Activated CD8-positive, alpha-beta memory T cell treated with anti-CD3 and anti-CD28 coated beads for 4 hours (primary cell): ENCODE measurements at regions not wholly inside any gene's neighbourhood (a gene's known extent, or its start where the extent isn't known, plus 50 kb on each side); places are given as distances from the start of the nearest gene placed in this dataset.

Experiments
- DNase-seq, 2 donors: peaks; one replicate each; pipeline ENCODE4 v3.0.0-alpha.2; 2020; ENCODE audit warnings: low read depth in 2 of 2

DNA sequence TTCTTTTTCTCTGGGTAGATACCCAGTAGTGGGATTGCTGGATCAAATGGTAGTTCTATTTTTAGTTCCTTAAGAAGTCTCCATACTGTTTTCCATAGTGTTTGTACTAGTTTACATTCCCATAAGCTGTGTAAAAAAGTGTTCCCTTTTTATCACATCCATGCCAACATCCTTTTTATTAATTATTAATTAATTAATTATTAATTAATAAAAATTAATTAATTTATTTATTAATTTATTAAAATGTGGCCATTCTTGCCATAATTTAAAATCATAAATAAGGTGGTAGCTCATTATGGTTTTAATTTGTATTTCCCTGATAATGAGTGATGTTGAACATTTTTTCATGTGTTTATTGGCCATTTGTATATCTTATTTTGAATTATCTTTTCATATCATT lies 173.9 kb upstream of the FOXN2 start:
- no peak for DNase-seq

DNA sequence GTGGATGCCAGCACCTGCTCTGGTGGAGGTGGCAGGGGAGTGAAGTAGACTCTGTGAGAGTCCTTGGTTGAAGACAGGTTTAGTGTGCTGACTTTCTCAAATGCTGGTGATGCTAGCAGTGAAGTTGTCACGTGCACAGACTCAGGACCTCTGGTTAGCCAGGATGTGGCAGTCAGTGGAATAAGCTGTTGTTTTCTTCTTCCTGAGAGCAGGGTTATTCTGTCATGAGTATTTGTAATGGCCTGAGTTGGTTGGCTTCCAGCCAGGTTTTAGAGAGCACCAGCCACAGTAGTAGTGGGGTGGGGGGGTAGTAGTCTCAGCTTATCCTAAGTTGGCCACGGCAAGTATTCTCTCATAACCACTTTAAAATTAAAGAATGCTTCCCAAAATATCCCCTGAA lies 169.7 kb upstream of the FOXN2 start:
- DNase-seq = no peak

DNA sequence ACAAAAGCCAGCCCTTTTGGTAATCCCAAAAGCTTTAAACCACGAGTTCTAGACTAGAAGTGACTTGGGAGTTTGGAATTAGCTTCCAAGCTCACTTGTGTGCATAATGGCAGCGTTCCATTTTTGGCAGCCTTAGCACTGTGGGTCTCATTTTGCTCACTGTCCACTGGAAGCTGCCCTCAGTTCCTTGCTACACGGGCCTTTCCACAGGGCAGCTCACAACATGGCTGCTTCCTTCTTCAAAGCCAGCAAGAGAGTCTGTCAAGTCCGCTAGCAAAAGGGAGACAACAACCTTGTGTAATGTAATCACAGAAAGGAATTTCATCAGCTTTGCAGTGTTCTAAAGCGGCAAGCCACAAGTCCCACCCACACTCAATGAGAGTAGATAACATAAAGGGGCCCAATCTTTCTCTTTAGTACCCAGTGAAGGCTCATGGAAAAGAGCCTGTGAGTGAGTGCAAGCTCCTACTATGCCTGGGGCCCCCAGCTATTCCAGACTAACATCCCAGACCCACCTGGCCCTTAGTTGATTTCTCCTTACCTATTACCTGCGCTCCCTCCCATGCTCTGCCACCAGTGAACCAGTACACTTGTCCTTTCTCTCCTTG lies 168.5 kb upstream of the FOXN2 start:
- no peak for DNase-seq

DNA sequence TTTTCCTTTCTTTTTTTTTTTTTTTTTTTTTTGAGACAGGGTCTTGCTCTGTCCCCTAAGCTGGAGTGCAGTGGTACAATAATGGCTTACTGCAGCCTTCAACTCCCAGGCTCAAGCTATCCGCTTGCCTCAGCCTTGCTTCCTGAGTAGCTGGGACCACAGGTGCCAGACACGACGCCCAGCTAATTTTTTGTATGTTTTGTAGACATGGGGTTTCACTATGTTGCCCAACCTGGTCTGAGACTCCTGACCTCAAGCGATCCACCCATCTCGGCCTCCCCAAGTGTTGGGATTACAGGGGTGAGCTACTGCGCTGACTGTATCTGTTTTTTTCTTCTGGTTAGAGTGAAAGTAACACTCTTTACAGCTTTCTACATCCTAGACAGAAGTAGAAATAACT lies 167.9 kb upstream of the FOXN2 start:
- no peak for DNase-seq

DNA sequence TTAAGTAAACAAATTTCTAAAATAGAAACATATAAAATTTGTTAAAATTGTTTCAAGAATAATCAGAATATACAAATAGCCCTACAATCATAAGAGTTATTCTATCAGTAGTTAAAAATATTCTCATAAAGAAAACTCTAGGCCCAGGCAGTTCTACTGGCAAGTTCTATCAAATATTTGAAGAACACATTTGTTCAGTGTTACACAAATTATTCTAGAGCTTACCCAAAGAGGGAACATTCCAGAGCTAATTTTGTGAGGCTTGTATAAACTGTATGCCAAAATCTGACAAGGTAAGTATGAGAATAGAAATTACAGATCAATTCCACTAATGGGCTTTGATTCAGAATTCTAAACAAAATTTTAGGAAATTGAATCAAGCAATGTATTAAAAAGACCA lies 166.8 kb upstream of the FOXN2 start:
- no peak for DNase-seq

DNA sequence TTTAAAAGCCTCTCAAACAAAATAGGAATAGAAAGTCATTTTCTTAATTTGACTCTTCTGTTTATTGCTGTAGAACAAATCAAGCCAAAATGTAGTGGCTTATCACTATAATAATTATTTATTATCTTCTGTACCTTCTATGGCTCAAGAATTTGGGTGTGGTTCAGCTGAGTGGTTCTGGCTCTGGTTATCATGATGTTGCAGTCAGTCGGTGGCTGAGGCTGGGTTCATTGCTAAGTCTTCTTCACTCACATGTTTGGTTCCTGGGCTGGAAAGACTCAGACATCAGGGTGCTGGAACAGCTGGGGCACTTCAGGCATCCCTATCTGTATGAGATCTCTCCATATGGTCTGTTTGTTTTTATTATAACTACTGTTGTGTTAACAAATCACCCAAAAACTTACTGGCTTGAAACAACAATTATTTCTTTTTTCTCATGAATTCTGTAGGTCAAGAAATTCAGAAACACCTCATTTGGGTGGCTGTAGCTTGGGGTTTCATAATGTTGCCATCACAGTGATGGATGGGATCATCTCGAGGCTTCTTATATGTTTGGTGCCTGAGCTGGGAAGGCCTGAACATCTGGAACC lies 165.5 kb upstream of the FOXN2 start:
- DNase-seq = no peak

DNA sequence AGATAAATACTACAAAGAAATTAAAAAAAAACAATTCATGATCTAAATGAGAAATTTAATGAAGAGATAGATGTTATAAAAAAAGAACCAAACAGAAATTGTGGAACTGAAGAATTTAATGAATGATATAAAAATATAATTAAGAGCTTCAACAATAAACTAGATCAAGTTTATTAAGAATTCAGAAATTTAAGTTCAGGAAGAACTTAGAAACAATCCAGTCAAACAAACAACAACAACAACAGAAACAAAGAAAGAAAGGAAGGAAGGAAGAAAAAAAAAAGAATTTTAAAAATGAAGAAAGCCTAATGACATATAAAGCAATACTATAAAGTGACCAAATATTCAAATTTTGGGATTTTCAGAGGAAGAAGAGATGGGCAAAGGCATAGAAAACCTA lies 157.3 kb upstream of the FOXN2 start:
- no peak for DNase-seq

DNA sequence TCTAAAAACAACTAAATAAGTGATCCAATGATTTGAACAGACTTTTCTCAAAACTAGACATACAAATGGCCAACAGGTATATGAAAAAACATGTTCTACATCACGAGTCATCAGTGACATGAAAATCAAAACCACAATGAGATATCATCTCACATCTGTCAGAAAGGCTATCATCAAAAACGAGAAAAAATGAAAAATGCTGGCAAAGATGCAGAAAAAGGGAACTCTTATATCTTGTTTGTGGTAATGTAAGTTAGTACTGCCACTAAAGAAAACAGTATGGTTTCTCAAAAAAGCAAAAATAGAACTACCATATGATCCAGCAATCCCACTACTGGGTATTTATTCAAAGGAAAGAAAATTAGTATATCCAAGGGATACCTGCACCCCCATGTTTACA lies 152.9 kb upstream of the FOXN2 start:
- no peak for DNase-seq

DNA sequence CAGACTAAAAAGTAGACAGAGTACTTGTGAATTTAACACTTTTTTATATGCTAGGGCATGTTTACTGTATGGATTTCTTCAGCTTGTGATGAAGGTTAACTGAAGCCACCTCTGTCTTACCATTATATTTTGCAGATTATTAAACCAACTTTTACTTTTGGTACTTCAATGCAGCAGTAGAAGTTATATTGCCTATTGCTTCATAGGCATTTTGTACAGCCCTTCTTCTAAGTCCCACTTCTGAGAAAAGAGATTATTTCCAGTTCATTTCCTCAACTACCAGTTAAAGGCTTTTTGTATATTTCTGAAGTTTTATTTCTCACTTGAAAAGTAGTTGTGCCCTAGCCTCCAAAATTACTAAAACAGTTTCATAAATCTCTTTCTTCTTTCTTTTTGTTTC lies 151.7 kb upstream of the FOXN2 start:
- no peak for DNase-seq

DNA sequence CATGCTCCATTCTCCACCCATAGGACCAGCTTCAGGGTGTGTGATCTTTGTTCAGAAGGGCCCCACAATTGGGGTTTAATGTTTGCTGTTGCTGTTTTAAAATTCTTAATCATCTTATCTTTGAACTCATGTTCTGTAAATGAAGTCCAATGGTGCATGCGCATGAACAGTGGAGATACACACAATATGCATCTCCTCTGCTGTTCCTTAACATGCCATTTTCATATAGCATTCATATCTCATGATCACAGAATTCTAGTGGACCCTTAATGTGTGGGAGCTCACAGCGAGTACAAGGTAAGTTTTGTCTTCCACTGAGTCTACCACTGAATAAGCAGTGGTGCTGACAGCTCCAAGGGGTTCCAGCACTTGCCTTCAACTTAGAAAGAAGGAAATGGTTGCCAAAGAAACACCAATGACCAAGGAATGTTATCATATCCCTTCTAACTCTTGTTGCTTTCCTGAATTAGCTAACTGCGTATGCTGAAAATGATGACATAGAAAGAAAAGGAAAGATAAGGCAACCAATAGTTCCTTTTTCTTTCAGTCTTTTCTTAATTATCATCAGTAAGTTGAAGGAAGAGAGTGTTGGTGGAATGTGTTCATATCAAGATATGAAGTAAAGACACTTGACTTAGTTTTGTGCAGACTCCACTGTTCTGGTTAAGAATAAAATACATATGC lies 149.3 kb upstream of the FOXN2 start:
- DNase-seq = no peak

DNA sequence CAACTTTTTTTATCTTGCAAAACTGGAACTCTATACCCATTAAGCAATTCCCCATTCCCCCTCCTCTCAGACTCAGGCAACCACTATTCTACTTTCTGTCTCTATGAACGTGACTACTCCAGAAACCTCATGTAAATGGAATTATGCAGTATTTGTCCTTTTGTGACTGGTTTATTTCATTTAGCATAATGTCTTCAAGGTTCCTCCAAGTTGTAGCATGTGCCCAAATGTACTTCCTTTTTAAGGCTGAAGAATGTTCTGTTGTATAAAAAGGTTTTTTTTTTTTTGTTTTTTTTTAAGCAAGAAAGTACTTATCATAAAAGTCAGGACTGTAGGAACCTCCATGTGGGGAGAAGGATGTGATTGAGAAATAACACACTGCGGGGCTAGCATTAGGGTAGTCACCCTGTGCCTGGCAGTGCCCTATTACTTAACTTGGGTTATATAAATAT lies 145.3 kb upstream of the FOXN2 start:
- no peak for DNase-seq

DNA sequence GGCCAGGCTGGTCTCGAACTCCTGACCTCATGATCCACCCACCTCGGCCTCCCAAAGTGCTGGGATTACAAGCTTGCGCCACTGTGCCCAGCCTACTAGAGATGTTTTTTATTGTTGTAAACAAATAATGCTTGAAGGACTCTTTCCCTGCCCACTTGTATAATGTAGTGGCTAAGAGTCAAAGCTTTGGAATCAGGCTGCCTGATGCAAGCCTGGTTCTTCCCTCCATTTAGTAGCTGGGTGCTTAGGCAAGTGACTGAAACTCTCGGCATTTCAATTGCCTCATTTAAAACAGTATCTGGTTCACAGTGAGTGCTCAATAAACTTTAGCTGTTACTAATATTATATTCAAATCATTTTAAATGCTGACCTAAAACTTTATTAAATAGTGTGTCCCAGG lies 144.2 kb upstream of the FOXN2 start:
- DNase-seq = no peak

DNA sequence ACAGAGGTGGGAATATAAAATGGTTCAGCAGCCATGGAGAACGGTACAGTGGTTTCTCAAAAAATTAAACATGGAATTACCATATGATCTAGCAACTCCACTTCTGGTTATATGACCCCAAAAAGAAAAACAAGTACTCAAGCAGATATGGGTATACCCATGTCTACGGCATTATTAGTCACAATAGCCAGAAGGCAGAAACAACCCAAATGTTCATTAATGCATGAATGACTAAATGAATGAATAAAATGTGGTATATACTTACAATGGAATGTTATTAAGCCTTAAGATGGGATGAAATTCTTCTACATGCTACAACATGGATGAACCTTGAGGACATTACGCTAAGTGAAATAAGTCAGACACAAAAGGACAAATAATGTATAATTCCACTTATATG lies 141.3 kb upstream of the FOXN2 start:
- DNase-seq = no peak

DNA sequence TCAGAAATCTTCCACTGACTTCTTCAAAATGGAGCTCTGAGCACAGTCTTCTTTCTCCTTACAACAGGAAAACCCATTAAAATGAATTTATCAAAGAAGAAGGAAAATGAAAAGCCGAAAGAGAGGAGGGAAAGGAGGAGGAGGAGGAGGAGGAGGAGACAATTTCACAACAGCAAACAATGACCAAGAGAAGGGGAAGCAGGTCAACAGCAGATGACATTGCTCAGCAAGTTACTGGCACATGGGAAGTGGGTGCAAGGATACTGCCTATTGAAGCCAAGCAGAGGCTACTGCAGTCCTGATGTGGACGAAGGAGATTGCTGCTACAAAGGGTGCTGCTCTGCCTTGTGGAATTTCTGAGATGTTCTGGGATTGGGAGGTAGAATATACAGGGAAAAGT lies 140.0 kb upstream of the FOXN2 start:
- DNase-seq = no peak

DNA sequence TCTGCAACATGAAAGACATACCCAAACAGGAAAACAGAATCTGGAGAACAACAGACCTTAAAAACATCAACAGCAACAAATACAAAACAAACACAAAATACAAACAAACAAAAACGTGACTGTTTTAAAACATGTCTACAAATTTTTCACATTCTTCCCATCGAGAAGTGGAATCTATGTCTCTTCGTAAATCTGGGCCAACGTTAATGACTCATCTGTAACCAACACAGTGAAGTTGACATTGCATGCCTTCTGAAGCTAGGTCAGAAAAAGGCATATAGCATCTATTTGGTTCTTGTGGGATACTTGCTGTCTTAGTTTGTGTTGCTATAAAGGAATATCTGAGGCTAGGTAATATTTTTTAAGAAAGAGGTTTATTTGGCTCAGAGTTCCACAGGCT lies 139.2 kb upstream of the FOXN2 start:
- DNase-seq = no peak

DNA sequence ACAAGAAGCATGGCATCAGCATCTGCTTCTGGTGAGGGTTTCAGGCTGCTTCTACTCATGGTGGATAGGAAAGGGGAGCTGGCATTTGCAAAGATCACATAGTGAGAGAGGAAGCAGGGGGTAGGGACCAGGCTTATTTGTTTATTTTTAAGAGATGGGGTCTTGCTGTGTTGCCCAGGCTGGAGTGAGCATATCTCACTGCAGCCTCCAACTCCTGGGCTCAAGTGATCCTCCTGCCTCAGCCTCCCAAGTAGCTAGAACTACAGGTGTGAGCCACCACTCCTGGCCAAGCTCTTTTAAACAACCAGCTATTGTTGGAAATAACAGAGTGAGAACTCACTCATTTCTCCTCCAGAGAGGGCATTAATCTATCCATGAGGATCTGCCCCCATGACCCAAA lies 138.8 kb upstream of the FOXN2 start:
- DNase-seq = no peak

DNA sequence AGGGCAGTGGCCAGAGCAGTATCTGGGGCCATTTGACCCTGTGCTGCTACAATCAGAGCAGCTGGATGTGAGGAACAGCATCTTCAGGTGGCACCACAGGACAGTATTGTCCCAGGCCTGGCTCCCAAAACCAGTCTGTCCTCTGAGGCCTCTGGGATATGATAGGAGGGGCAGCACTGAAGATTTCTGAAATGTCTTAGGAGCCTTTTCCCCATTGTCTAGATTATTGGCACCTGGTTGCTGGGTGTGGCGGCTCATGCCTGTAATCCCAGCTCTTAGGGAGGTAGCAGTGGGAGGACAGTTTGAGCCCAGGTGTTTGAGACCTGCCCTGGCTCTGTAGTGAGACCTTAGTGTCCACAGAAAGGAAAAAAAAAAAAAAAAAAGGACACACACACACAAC lies 137.6 kb upstream of the FOXN2 start:
- no peak for DNase-seq

DNA sequence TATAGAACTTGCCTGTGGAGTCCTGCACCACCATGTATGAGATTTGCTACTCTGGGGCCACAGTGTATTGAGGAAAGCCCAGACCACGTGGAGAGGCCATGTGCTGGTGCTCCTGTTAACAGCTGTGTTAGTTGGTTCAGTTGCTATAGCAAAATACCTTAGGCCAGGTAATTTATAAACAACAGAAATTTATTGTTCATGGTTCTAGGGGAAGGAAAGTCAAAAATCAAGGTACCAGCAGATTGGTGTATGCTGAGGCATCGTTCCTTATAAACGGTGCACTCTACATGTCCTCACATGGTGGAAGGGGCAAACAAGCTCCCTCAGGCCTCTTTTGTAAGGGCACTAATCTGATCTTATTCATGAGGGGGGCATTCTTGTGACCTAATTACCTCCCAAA lies 135.9 kb upstream of the FOXN2 start:
- no peak for DNase-seq

DNA sequence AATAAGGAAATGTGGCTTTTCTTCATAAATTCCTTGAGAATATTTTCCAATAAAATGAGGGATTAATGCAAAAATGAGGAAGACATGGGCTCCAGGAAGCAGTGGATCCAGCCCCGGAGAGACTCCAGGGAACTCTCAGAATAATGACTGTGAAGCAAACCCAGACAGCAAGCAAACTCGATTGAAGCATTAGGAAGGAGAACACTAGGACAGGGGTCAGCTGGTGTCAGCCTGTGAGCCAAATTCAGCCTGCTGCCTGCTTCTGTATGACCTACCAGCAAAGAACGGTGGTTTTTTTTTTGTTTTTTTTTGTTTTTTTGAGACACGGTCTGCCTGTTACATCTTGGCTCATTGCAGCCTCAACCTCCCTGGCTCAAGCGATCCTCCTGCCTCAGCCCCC lies 133.9 kb upstream of the FOXN2 start:
- no peak for DNase-seq

DNA sequence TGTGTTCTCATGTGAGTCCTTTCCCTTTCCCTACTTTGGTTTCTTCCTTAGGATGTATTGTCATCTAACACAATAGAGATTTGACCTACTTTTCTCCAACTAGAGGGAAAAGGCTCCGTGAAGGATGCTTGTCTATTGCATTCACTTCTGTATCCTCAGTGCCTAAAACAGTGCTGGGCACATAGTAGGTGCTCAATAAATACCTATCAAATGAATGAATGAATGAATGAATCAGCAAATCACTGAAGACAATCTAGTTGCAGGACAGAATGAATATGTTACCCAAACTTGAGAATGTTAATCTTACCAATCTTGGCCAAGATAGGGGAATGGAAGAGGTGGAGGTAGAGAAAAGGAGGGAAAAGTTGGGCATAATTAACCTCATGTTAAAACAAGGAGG lies 131.2 kb upstream of the FOXN2 start:
- DNase-seq = no peak

DNA sequence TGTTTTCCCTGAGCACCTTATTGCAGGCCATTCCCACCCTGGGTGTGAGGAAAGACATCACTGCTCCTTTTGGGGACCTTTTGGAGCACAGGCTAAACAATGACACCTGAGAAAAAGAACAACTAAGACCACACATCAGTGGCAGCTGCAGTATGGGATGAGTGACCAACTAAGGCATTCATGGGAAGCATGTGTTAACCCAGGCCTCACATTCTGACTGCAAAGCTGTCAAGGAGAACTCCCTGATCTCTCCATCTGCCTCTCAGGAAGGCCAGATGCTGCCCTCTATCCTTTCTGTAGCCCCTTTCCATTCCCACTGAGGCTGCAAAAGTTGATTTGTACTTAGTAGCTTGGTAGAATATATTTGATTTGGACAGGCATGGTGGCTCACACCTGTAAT lies 130.5 kb upstream of the FOXN2 start:
- no peak for DNase-seq

DNA sequence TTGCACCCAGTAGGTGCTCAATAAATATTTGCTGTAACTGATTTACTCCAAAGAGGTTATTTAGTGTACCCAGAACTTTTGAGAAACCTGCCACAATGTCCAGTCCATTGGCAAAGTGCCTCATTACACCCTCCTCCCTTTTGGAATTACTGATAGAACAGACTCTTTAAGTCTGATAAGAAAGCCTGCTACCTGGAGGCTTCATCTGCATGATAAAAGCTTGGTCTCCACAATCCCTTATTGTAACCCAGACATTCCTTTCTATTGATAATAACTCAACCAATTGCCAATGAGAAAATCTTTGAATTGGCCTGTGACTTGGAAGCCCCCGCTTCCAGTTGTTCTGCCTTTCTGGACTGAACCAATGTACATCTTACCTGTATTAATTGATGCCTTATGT lies 127.0 kb upstream of the FOXN2 start:
- DNase-seq = no peak

DNA sequence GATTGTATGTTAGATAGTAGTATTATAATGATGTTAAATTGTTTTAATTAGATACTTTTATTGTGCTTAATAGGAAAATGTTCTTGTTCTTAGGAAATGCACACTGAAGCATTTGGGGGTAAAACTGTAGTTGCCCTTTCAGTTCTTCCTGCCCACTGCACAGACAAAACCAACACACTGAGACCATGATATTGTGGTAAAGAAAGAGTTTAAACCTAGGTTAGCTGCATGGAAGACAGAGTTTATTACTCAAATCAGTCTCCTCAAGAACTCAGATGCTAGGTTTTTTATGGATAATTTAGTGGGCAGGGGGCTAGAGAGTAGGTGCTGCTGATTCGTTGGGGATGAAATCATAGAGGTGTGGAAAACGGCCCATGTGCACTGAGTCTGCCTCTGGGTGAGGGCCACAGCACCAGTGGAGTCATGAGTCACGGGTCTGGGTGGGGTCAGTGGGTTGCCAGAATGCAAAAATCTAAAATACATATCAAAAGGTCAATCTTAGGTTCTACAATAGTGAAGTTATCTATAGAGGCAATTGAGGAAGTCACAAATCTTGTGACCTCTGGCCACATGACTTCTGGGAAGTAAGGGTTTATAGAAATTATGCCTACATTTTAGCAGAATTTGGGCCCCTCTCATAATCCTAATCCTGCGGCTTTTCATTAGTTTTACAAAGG lies 124.8 kb upstream of the FOXN2 start:
- DNase-seq = no peak
